GM20000 (cell line): ENCODE measurements at regions not wholly inside any gene's neighbourhood (a gene's known extent, or its start where the extent isn't known, plus 50 kb on each side); places are given as distances from the start of the nearest gene placed in this dataset.

Experiments
- DNase-seq: peaks from one replicate; pipeline ENCODE4 v3.0.0; 2012; ENCODE audit warnings: low spot score
- CTCF ChIP-seq: IDR thresholded peaks from 2 replicates; pipeline ENCODE4 v1.5.1; 2012; ENCODE audit warnings: mild to moderate bottlenecking, control low read depth; ENCODE audit errors: extremely low read depth, missing control alignments

GRCh38 chr9:18007621-18008020 lies 428.8 kb downstream of the SH3GL2 start:
- no peak for TF ChIP-seq CTCF
- DNase-seq = no peak

GRCh38 chr9:18009902-18010301 lies 431.0 kb downstream of the SH3GL2 start:
- TF ChIP-seq CTCF = no peak
- DNase-seq = no peak

GRCh38 chr9:18010492-18010891 lies 431.6 kb downstream of the SH3GL2 start:
- TF ChIP-seq CTCF = no peak
- no peak for DNase-seq

GRCh38 chr9:18012170-18012569 lies 433.3 kb downstream of the SH3GL2 start:
- no peak for DNase-seq
- TF ChIP-seq CTCF = no peak

GRCh38 chr9:18014556-18014955 lies 435.7 kb downstream of the SH3GL2 start:
- no peak for DNase-seq
- no peak for TF ChIP-seq CTCF

GRCh38 chr9:18015116-18015515 lies 436.2 kb downstream of the SH3GL2 start:
- no peak for DNase-seq
- TF ChIP-seq CTCF = no peak

- no peak for TF ChIP-seq CTCF
- no peak for DNase-seq
These were observed 438.3 kb downstream of the SH3GL2 start for GRCh38 chr9:18017136-18017535.
